Activated naive CD4-positive, alpha-beta T cell treated with anti-CD3 and anti-CD28 coated beads for 36 hours (primary cell): ENCODE measurements at regions not wholly inside any gene's neighbourhood (a gene's known extent, or its start where the extent isn't known, plus 50 kb on each side); places are given as distances from the start of the nearest gene placed in this dataset.

Experiments
- CTCF ChIA-PET: fragments of 350-600 bp; sonication (Branson Sonifier 250); formaldehyde crosslinking; loops from one replicate; lab custom pipeline; 2021; ENCODE audit warnings: antibody characterized with exemption; lab: Charles Lee
- DNase-seq: peaks from one replicate; pipeline ENCODE4 v3.0.0-alpha.2; 2020
- H3K27ac Mint-ChIP-seq: one replicate; pipeline ENCODE4 v1.8.0; 2021; ENCODE audit warnings: mild to moderate bottlenecking, mixed read lengths
- H3K27me3 Mint-ChIP-seq: one replicate; pipeline ENCODE4 v1.8.0; 2021; ENCODE audit warnings: low read depth, mixed read lengths
- H3K36me3 Mint-ChIP-seq: one replicate; pipeline ENCODE4 v1.8.0; 2021; ENCODE audit warnings: low read depth, mixed read lengths
- H3K4me1 Mint-ChIP-seq: one replicate; pipeline ENCODE4 v1.8.0; 2021; ENCODE audit warnings: low read depth, mixed read lengths
- H3K4me3 Mint-ChIP-seq: one replicate; pipeline ENCODE4 v1.8.0; 2021; ENCODE audit warnings: mild to moderate bottlenecking, moderate library complexity, mixed read lengths
- H3K9me3 Mint-ChIP-seq: one replicate; pipeline ENCODE4 v1.8.0; 2021; ENCODE audit warnings: mixed read lengths
- intact Hi-C: fragments of 100-400 bp; cut with micrococcal nuclease; formaldehyde crosslinking; loops from one replicate; pipeline ENCODE4 v1.15.1; 2023

DNA sequence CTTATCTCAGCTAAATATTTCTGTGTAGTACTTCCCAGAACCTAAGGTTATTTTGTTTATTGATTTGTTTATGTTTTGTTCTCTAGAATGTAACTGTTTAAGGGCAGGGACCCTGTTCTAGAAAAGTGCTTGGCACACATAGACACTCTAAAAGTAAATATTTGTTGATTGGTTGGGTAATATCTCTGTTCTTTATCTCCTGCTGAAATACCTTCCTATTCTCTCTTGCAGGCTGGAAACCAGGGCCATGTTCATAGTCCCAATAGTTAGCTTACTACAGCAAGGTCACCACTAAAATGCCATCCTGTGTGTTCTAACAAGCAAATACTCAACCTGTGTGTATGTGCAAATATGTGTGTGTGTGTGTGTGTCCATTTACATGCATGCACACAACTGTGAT is 375.6 kb upstream of the MEIS1 start:
- Mint-ChIP-seq H3K4me1 (no peaks in the 10 kb centered on the region), H3K4me3 (no peak overlapping the region), H3K36me3 (no peaks in the 10 kb centered on the region), H3K27ac (no peak overlapping the region), H3K27me3 (peaks cover 4% of the 10 kb centered on the region), H3K9me3 (peaks cover 2% of the 10 kb centered on the region)
- intact Hi-C loops = no loop called here
- DNase-seq = no peak
- CTCF ChIA-PET = interaction anchor here (0.7 kb wide), 1 partner anchor 35 kb away, joined by 3 read pairs; no protein-coding TSS in a partner anchor

DNA sequence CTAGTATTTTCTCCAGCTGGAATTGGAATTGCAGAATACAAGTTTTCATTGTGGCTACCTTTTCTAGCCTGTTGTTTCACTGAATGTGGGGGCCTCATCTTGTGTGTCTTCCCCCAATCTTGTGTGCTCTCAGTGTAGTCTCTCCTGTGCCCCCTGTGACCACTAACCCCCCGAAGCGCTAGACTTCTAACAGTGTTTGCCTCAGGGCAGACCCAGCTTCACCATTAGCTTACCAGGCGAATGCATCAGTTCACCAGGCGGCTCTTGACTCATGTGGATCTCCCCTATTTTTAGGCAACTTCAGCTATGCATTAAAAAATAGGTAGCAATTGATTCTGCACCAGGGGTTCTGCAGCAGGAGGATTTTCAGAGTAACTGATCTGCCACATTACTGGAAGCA is 376.2 kb upstream of the MEIS1 start:
- CTCF ChIA-PET = interaction anchor here (0.7 kb wide), 1 partner anchor 36 kb away, joined by 3 read pairs; no protein-coding TSS in a partner anchor

DNA sequence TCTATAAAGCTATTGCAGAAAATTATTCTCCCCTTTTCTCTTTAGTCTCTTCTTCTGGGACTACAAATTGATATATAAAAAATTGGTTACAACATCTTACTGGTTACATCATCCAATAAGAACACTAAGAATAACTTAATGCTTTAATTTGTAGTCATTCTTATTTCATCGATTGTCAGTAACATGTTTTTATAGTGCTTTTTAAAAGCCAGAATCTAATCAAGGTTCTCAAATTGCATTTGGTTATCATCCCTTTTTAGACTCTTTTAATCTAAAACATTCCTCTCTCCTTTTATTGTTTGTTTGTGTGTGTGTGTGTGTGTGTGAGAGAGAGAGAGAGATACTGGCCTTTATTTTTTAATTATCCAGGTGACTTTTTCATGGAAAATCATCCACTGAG is 377.1 kb upstream of the MEIS1 start:
- DNase-seq = no peak
- Mint-ChIP-seq H3K36me3 (no peaks in the 10 kb centered on the region), H3K4me3 (no peak overlapping the region), H3K9me3 (peaks cover 3% of the 10 kb centered on the region), H3K27ac (no peak overlapping the region), H3K4me1 (no peaks in the 10 kb centered on the region), H3K27me3 (peaks cover 4% of the 10 kb centered on the region)
- intact Hi-C loops = no loop called here
- CTCF ChIA-PET = no interaction called here

More for the DNA sequence above, 376.2 kb upstream of the MEIS1 start:
- DNase-seq = no peak
- no peak overlapping the region for H3K4me3 Mint-ChIP-seq
- no peak overlapping the region for H3K27ac Mint-ChIP-seq
- peaks cover 3% of the 10 kb centered on the region for H3K9me3 Mint-ChIP-seq
- peaks cover 4% of the 10 kb centered on the region for H3K27me3 Mint-ChIP-seq
- no peaks in the 10 kb centered on the region for H3K4me1 Mint-ChIP-seq
- intact Hi-C loops = no loop called here
- no peaks in the 10 kb centered on the region for H3K36me3 Mint-ChIP-seq

DNA sequence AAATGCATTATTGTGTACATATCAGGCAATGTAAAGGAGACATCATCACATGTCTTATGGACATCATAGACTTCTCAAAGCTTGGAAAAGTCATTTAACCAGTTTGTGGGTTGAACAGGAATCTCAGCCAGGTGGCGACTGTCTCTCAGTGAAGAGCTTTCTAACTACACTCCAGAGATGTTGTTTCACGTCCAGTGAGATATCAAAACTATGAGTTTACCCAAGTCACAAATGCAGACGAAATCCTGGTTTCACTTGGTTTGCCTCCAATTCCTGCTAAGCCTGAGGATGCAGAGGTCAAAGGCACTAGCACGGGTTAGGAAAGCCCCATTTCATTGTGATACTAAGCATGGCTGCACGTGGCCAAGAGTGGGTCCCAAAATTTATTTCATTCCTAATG is 384.5 kb upstream of the MEIS1 start:
- no peak overlapping the region for H3K4me3 Mint-ChIP-seq
- intact Hi-C loops = no loop called here
- no peak overlapping the region for H3K27ac Mint-ChIP-seq
- H3K9me3 Mint-ChIP-seq = peaks cover 6% of the 10 kb centered on the region
- H3K4me1 Mint-ChIP-seq = no peaks in the 10 kb centered on the region
- peaks cover 2% of the 10 kb centered on the region for H3K27me3 Mint-ChIP-seq
- H3K36me3 Mint-ChIP-seq = no peaks in the 10 kb centered on the region
- DNase-seq = no peak
- CTCF ChIA-PET = no interaction called here

DNA sequence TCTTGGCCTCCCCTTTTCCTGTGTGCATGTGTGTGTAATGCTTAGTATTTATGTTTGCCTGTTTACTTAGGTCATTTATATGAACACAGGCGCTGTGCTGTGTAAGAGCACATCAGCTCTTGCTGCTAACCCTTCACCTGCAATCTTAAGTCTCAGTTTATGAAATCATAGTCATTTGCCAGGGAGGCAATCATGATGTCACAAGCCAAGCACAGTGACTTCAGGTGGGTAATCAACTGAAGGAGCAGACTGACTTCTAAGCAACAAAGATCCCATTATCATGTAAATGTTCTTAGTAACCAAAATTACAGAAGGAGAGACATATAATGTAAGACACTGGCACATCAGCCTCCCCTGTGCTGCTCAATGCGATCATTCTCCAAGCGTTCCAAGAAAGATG is 386.3 kb upstream of the MEIS1 start:
- H3K27me3 Mint-ChIP-seq = peaks cover 2% of the 10 kb centered on the region
- H3K4me1 Mint-ChIP-seq = no peaks in the 10 kb centered on the region
- DNase-seq = no peak
- H3K9me3 Mint-ChIP-seq = peaks cover 3% of the 10 kb centered on the region
- no peak overlapping the region for H3K4me3 Mint-ChIP-seq
- intact Hi-C loops = no loop called here
- CTCF ChIA-PET = no interaction called here
- no peaks in the 10 kb centered on the region for H3K36me3 Mint-ChIP-seq
- no peak overlapping the region for H3K27ac Mint-ChIP-seq

DNA sequence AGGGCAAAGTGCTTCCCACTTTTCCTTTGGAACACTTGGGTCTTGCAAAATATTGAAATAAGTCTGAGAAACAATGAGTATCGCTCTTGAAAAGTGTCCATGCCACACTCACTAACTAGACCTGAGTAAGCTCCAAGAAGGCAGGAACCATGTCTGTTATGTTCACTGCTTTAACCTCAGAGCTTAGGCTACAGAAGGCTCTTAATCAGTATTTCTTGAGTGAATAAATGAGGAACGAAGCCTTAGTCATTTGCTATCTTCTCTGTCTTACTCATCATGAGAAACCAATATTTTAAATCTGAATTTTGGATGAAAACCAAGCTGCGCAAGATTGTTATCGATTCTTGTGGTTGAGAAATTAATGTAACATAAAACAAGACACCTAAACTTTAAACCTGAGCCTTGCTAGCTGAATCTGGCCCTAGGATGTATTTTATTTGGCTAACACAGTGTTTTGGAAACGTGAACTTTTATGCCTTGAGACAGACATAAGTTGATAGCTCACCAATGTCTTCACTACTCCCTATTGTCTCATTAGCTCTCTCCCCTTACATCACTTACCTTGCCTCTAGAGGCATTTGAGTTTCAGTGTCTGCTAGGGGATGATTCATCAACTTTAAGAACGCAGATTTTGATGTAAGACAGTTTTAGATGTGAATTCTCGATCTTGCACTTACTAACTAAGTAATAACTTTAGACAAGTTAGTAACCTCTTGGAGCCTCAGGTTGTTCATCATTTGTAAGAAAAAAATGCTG is 392.8 kb upstream of the MEIS1 start:
- no peak for DNase-seq
- Mint-ChIP-seq H3K27me3 (peaks cover 3% of the 10 kb centered on the region), H3K36me3 (no peaks in the 10 kb centered on the region), H3K4me3 (no peak overlapping the region), H3K4me1 (no peaks in the 10 kb centered on the region), H3K27ac (no peak overlapping the region), H3K9me3 (no peaks in the 10 kb centered on the region)
- intact Hi-C loops = no loop called here
- CTCF ChIA-PET = no interaction called here

DNA sequence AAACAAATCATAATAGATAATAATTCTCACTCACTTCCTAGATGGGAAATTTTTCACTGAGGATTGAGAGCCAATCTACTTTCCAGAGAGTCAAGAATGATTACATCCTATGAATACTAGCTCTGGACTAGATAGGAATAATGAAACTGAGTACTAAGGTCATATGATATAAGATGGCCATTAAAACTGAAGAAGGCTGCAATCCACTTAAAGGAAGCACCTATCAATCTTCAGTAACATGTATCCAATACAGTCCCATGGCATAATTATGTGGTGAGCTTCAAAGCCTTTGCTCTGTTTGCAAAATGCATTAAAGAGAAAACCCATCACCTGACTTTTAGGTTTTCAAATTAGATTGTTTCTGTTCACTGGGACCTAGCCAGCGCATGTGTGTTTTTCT is 398.0 kb upstream of the MEIS1 start:
- Mint-ChIP-seq H3K4me3 (no peak overlapping the region), H3K9me3 (no peaks in the 10 kb centered on the region), H3K27me3 (peaks cover 9% of the 10 kb centered on the region), H3K4me1 (no peaks in the 10 kb centered on the region), H3K27ac (no peak overlapping the region), H3K36me3 (no peaks in the 10 kb centered on the region)
- intact Hi-C loops = no loop called here
- CTCF ChIA-PET = no interaction called here
- DNase-seq = no peak

DNA sequence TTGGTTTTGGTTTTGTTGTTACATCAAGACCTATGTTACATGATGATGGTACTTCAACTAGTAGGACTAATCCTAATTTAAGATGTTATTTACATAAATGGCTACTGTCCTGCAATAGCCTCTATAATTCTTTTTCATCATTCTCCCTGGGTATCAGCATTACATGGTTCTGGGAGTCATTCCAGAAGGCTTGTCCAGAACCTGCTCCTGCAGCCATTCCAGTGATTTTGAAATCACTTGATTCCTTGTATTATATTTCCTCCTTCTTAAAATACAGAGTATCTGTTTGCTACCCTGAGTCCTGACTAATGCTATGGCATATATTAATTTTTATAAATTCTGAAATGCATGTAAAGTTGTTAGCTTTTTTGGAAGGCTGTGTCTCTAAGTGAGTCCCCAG is 400.5 kb upstream of the MEIS1 start:
- Mint-ChIP-seq H3K27ac (no peak overlapping the region), H3K9me3 (no peaks in the 10 kb centered on the region), H3K4me1 (no peaks in the 10 kb centered on the region), H3K27me3 (peaks cover 9% of the 10 kb centered on the region), H3K4me3 (no peak overlapping the region), H3K36me3 (no peaks in the 10 kb centered on the region)
- DNase-seq = no peak
- intact Hi-C loops = no loop called here
- CTCF ChIA-PET = no interaction called here

DNA sequence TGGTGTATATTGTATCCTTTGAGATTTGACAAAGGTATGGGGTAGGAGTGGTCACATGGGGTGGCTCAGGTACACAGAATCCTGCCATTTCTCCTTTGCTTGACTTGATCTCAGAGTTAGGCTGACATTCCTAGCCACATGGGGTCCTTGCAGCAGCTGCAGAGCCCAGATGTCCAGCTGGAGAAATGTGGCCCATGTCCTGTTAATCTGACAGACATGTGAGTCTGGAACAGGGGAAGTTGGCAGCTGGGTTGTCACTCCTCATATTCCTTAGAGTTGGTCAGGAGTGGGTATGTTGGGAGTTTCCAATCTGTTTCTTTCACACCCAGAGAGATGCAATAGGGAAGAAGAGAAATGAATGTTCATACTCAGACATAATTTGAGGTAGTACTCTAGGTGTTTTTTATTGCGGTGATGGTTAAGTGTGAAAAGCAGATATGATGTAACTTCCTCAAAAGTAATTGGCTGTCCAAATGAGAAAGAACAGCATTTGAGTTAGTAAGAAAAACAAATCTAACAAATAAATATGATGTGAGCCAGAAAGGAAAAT is 402.6 kb upstream of the MEIS1 start:
- Mint-ChIP-seq H3K4me1 (no peaks in the 10 kb centered on the region), H3K36me3 (no peaks in the 10 kb centered on the region), H3K9me3 (no peaks in the 10 kb centered on the region), H3K27me3 (peaks cover 8% of the 10 kb centered on the region), H3K4me3 (no peak overlapping the region), H3K27ac (no peak overlapping the region)
- DNase-seq = no peak
- intact Hi-C loops = no loop called here
- CTCF ChIA-PET = no interaction called here

DNA sequence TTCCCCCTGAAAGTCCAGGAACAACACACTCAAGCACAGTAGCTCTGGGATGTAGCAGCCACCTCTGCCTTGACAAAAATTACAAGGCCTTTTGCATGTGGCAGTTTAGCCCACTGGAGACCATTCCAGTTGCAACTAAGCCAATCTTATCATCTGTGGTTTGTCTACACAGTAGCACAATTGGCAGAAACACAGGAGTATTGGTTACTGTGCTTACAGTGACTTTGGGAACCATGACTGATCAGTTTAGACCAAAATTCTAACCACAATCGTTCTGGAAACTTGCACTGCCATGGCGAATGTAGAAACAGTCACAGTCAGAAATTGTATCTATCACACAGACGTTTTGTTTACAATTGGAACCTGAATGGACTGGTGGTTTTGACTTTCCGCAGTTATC is 403.7 kb upstream of the MEIS1 start:
- Mint-ChIP-seq H3K27ac (no peak overlapping the region), H3K27me3 (peaks cover 2% of the 10 kb centered on the region), H3K4me1 (no peaks in the 10 kb centered on the region), H3K36me3 (no peaks in the 10 kb centered on the region), H3K4me3 (no peak overlapping the region), H3K9me3 (no peaks in the 10 kb centered on the region)
- no peak for DNase-seq
- intact Hi-C loops = no loop called here
- CTCF ChIA-PET = no interaction called here

DNA sequence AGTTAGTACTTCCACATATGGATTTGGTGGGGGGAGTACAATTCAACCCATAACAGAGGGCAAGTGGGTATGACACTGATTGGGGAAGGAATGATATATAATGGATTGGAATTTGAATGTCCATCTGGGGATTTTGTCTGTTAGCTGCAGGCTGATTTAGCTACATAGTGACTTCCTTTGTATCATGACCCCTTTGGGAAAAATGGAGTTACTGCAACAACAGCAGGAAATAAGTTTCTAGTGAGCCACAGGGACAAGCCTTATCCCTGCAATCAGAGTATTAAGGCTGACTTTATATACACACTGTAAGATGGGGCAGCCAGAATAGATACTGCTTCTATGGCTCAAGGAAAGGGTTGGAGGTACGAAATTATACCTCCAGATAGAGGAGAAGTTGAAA is 404.4 kb upstream of the MEIS1 start:
- DNase-seq = no peak
- no peaks in the 10 kb centered on the region for H3K4me1 Mint-ChIP-seq
- CTCF ChIA-PET = no interaction called here
- no peaks in the 10 kb centered on the region for H3K9me3 Mint-ChIP-seq
- no peak overlapping the region for H3K4me3 Mint-ChIP-seq
- H3K27me3 Mint-ChIP-seq = peaks cover 2% of the 10 kb centered on the region
- no peaks in the 10 kb centered on the region for H3K36me3 Mint-ChIP-seq
- intact Hi-C loops = no loop called here
- no peak overlapping the region for H3K27ac Mint-ChIP-seq

DNA sequence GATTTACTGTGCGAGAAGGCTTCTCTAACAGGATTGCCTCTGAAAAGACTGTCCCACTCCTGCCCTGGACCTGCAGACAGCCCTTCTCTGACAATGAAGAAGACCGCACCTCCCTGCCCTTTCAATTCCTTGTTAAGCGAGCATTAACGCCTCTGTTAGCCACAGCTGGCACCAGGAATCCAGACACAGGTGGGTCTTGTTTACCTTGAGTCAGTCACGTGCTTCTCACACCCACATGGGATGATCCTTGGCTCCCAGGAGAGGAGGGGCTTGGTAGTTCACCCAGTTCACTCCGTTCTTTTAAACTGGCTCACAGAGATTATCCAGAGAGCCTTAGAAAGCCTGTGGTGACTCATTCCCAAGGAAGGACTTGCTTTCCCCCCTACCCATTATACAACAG is 410.5 kb upstream of the MEIS1 start:
- peaks cover 1% of the 10 kb centered on the region for H3K9me3 Mint-ChIP-seq
- DNase-seq = no peak
- H3K4me1 Mint-ChIP-seq = no peaks in the 10 kb centered on the region
- H3K36me3 Mint-ChIP-seq = no peaks in the 10 kb centered on the region
- H3K27me3 Mint-ChIP-seq = no peaks in the 10 kb centered on the region
- intact Hi-C loops = no loop called here
- CTCF ChIA-PET = no interaction called here
- H3K4me3 Mint-ChIP-seq = no peak overlapping the region
- H3K27ac Mint-ChIP-seq = no peak overlapping the region

DNA sequence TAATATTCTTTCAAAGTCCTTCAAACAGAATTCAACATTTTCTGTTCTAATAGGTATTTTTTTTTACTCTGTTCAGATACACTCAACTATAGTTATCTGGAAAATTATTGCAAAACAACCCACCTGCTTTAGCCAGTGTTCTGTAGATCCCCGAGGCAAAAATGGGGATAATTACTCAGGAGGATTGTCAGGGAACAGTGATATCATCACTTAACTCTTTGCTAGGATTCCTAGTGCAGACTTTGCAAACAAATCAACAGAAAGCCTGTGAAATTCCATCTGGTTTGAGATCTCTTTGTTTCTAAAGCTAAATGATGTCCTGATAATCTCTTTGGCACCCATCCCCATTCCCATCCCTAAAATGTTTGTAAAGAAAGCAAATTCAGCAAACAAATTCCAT is 413.6 kb upstream of the MEIS1 start:
- no peak for DNase-seq
- H3K27ac Mint-ChIP-seq = no peak overlapping the region
- intact Hi-C loops = no loop called here
- H3K27me3 Mint-ChIP-seq = no peaks in the 10 kb centered on the region
- H3K4me1 Mint-ChIP-seq = no peaks in the 10 kb centered on the region
- CTCF ChIA-PET = no interaction called here
- peaks cover 1% of the 10 kb centered on the region for H3K9me3 Mint-ChIP-seq
- no peaks in the 10 kb centered on the region for H3K36me3 Mint-ChIP-seq
- no peak overlapping the region for H3K4me3 Mint-ChIP-seq
